GM20000 (cell line): ENCODE measurements at regions not wholly inside any gene's neighbourhood (a gene's known extent, or its start where the extent isn't known, plus 50 kb on each side); places are given as distances from the start of the nearest gene placed in this dataset.

ENCODE experiments used
- DNase-seq: peaks from one replicate; pipeline ENCODE4 v3.0.0; 2012; ENCODE audit warnings: low spot score
- TF ChIP-seq, protein P1 (sequence below): IDR thresholded peaks from 2 replicates; pipeline ENCODE4 v1.5.1; 2012; ENCODE audit warnings: mild to moderate bottlenecking, control low read depth; ENCODE audit errors: extremely low read depth, missing control alignments

DNA sequence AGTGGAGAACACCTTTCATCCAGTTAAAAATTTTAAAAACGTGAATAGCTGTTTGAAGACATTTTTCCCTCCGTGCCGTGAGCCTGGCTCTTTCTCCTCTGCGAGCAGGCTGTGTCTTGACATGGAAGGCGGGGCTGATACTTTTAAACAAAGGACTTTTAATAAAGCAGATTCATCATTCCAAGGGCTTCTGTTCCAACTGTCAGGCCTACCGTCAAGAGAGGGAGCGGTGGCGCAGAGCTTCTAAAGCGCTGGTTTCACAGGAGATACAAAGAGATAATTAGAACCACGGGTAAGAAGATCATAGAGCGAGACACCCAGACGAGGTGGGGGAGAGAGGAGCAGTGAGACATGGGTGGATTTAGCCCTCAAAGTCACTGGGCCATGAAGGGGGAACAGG, 247.4 kb upstream of the C1orf174 start:
- TF ChIP-seq, protein P1, sequence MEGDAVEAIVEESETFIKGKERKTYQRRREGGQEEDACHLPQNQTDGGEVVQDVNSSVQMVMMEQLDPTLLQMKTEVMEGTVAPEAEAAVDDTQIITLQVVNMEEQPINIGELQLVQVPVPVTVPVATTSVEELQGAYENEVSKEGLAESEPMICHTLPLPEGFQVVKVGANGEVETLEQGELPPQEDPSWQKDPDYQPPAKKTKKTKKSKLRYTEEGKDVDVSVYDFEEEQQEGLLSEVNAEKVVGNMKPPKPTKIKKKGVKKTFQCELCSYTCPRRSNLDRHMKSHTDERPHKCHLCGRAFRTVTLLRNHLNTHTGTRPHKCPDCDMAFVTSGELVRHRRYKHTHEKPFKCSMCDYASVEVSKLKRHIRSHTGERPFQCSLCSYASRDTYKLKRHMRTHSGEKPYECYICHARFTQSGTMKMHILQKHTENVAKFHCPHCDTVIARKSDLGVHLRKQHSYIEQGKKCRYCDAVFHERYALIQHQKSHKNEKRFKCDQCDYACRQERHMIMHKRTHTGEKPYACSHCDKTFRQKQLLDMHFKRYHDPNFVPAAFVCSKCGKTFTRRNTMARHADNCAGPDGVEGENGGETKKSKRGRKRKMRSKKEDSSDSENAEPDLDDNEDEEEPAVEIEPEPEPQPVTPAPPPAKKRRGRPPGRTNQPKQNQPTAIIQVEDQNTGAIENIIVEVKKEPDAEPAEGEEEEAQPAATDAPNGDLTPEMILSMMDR = no peak
- no peak for DNase-seq

DNA sequence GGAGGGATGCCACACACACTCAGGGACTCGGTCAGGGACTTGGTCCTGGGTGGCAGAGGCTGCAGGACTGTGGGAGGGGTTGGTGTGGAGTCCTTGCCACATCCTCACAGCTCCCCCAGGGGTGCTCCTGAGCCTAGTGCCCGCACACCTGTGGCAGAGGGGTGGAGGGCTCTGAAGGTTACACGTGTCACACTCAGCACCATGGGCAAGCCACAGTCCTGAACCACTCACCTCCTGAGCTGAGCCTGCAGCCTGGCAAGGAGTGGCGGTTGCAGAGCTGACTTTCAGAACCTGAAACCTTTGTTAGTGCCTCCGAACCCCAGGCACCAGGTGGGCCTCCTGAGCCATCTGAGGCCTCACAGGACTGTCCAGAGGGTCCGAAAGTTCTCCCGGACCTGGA, 249.2 kb upstream of the C1orf174 start:
- DNase-seq = no peak
- TF ChIP-seq, protein P1 = no peak

DNA sequence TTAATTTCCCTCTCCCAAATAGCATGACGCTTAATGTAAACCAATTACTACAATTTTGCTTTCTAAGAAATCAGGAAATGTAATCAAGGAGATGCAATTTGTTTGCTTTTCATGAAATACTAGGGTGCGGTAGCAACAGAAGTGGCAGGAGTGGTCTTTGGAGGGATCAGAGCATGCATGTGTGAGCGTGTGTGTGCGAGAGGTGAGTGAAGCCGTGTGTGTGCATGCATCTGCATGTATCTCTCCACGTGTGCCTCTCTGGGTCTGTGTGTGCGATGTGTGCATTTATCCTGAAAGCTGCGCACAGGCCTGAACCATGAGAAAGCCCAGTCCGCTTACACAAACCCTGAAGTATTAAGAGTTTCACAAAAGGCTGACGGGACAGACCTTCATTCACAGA, 249.8 kb upstream of the C1orf174 start:
- TF ChIP-seq, protein P1 = no peak
- no peak for DNase-seq

DNA sequence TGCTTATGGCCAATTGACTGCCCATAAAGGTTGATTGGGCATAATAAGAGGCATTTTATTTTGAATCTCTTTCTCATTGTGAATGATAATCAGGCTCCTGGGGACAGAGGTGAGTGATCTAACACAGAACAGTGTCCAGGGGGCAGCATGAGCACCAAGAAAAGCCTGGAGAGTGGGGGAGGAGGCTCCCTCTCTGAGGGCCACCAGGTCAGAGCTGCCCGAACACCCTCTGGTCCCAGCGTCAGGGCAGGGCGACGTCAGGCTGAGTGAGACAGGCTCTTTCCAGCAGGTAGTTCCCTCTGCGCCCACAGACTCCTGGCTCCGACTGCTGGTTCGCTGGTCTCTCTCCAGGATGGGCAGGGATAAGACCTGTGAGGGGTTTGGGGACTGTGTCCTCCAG, 250.2 kb upstream of the C1orf174 start:
- no peak for DNase-seq
- TF ChIP-seq, protein P1 = no peak

DNA sequence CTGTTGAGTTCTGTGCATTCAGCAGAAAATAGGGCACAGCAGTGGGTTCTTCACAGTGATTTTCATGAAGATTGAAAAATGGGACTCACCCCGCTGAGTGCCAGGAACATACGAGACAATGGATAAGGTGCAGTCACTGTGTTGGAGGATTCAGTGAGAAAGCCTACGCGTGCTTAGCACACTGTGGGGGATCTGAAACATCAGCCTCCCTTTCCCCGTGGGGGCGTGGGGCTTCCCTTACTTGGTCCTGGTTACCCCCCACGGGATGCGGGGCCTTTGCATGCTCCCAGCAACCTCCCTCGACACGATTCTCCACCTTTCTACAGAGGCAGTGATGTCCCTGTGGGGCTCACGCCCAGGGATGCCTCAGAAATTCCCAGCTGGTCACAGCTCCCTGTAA, 252.2 kb upstream of the C1orf174 start:
- TF ChIP-seq, protein P1 = no peak
- no peak for DNase-seq

GRCh38 chr1:4153571-4153970, 253.5 kb upstream of the C1orf174 start:
- no peak for DNase-seq
- TF ChIP-seq, protein P1 = no peak

- no peak for DNase-seq
- TF ChIP-seq, protein P1 = no peak
Observed at GRCh38 chr1:4156241-4156973, 256.3 kb upstream of the C1orf174 start.
